GM12878 (cell line): ENCODE measurements at regions not wholly inside any gene's neighbourhood (a gene's known extent, or its start where the extent isn't known, plus 50 kb on each side); places are given as distances from the start of the nearest gene placed in this dataset.

ENCODE experiments used
- ATAC-seq: fragments of 200-7000 bp; cut with Tn5 transposase; 3 replicates; pipeline ENCODE4 v1.9.1; 2020; ENCODE audit warnings: mild to moderate bottlenecking, moderate library complexity
- BruUV-seq: library from RNA; stranded (reverse); fragments of 400-500 nt; replicated peaks from 2 replicates; lab custom pipeline; 2021; lab: Mats Ljungman, UMichigan
- CTCF ChIA-PET: fragments of 300-600 bp; sonication (Branson Sonifier 250); formaldehyde crosslinking; extraction: SDS; loops from one replicate; lab custom pipeline; 2021; ENCODE audit warnings: inconsistent platforms; lab: Yijun Ruan, JAX
- POLR2A ChIA-PET: fragments of 350-600 bp; formaldehyde crosslinking; extraction: SDS; loops from one replicate; lab custom pipeline; 2021; ENCODE audit warnings: inconsistent platforms; lab: Charles Lee
- RAD21 ChIA-PET: fragments of 300-600 bp; sonication (Branson Sonifier 250); formaldehyde crosslinking; loops from one replicate; lab custom pipeline; 2023; ENCODE audit warnings: antibody characterized with exemption; ENCODE audit not compliant: unreplicated experiment; lab: Charles Lee
- SMC1A ChIA-PET: fragments of 300-600 bp; sonication (Branson Sonifier 250); formaldehyde crosslinking; loops from one replicate; lab custom pipeline; 2023; ENCODE audit not compliant: unreplicated experiment, uncharacterized antibody; lab: Charles Lee
- DNase-seq: peaks from one replicate; pipeline ENCODE4 v3.0.0-alpha.2; 2011; ENCODE audit warnings: low read depth, low spot score
- FAIRE-seq: peaks from 3 replicates; lab custom pipeline; 2011; peaks lifted over from hg19 to GRCh38; lab: Jason Lieb, UNC
- H2AFZ ChIP-seq: 2 replicates; pipeline ENCODE4 v1.6.0; 2011; ENCODE audit warnings: low read depth, low read length, control low read depth; ENCODE audit not compliant: control insufficient read depth
- H3K27ac ChIP-seq: 2 replicates; pipeline ENCODE4 v1.5.1; 2011; ENCODE audit warnings: control low read depth; ENCODE audit not compliant: control insufficient read depth, insufficient read depth
- H3K27me3 ChIP-seq, 2 experiments: replicated peaks in 1 of 2; 2 replicates each; pipeline versions ENCODE4 v1.6.0 to v1.6.1; 2011; ENCODE audit warnings: low read length in 1 of 2; ENCODE audit not compliant: control insufficient read depth in 2 of 2, insufficient read depth in 2 of 2
- H3K36me3 ChIP-seq, 2 experiments: 2 replicates each; pipeline ENCODE4 v1.5.1; 2011; ENCODE audit warnings: low read length in 1 of 2; ENCODE audit not compliant: control insufficient read depth in 2 of 2, insufficient read depth in 2 of 2
- H3K4me1 ChIP-seq: 2 replicates; pipeline ENCODE4 v1.6.1; 2011; ENCODE audit warnings: mild to moderate bottlenecking, low read length, moderate library complexity, mixed read lengths; ENCODE audit not compliant: control insufficient read depth, insufficient read depth
- H3K4me2 ChIP-seq: 2 replicates; pipeline ENCODE4 v1.6.0; 2011; ENCODE audit warnings: control low read depth; ENCODE audit not compliant: control insufficient read depth, insufficient read depth
- H3K4me3 ChIP-seq: fragments of 200-600 bp; sonication (generic); 2 replicates; pipeline ENCODE4 v1.5.1; 2016
- H3K79me2 ChIP-seq: 2 replicates; pipeline ENCODE4 v1.6.0; 2011; ENCODE audit warnings: low read length; ENCODE audit not compliant: control insufficient read depth, insufficient read depth
- H3K9ac ChIP-seq: 2 replicates; pipeline ENCODE4 v1.8.0; 2011; ENCODE audit warnings: low read length, control low read depth, mixed read lengths; ENCODE audit not compliant: control insufficient read depth, insufficient read depth
- H3K9me3 ChIP-seq: replicated peaks from 3 replicates; pipeline ENCODE4 v1.5.1; 2011; ENCODE audit warnings: mild to moderate bottlenecking, low read length; ENCODE audit not compliant: control insufficient read depth, insufficient read depth
- H4K20me1 ChIP-seq: 2 replicates; pipeline ENCODE4 v1.6.0; 2011; ENCODE audit not compliant: control insufficient read depth, insufficient read depth
- BCLAF1 ChIP-seq: fragments of 450-650 bp; IDR thresholded peaks from 2 replicates; pipeline ENCODE4 v1.6.1; 2017; ENCODE audit warnings: antibody characterized with exemption, mild to moderate bottlenecking, moderate library complexity
- E4F1 ChIP-seq: fragments of 450-650 bp; IDR thresholded peaks from 2 replicates; pipeline ENCODE4 v1.6.1; 2018; ENCODE audit warnings: borderline replicate concordance, mild to moderate bottlenecking; ENCODE audit not compliant: partially characterized antibody
- MLLT1 ChIP-seq: fragments of 450-650 bp; IDR thresholded peaks from 2 replicates; pipeline ENCODE4 v1.6.1; 2016; ENCODE audit warnings: mild to moderate bottlenecking
- NFYA ChIP-seq: IDR thresholded peaks from 2 replicates; pipeline ENCODE4 v1.6.1; 2011; ENCODE audit warnings: low read depth, mild to moderate bottlenecking, low read length, improper control_type of control experiment, borderline replicate concordance
- RCOR1 ChIP-seq: conservative IDR thresholded peaks from 2 replicates; pipeline ENCODE4 v1.6.1; 2012; ENCODE audit warnings: low read depth, low read length, improper control_type of control experiment
- SIN3A ChIP-seq: IDR thresholded peaks from 2 replicates; pipeline ENCODE4 v1.6.1; 2012; ENCODE audit warnings: low read depth, low read length, improper control_type of control experiment
- WGBS: methylation state at CpG from one replicate; pipeline ENCODE4 v1.1.6; 2016; ENCODE audit warnings: low lambda C conversion rate; ENCODE audit not compliant: insufficient replicate concordance, insufficient coverage; ENCODE audit errors: missing lambda C conversion rate; 5-methylcytosine and 5-hydroxymethylcytosine counted together
- in situ Hi-C: fragments of 300-500 bp; cut with MboI; formaldehyde crosslinking; loops from 9 replicates; pipeline ENCODE4 v1.14.3; 2018; ENCODE audit warnings: mixed read lengths
- intact Hi-C: fragments of 100-400 bp; cut with micrococcal nuclease; formaldehyde crosslinking; loops from one replicate; pipeline ENCODE4 v1.14.2; 2022; ENCODE audit not compliant: unreplicated experiment

- Histone ChIP-seq H2AFZ (no peak overlapping the region), H3K4me2 (no peak overlapping the region), H3K27me3 (no peaks in the 10 kb centered on the region; a peak in 1 of 4 replicates), H4K20me1 (no peaks in the 10 kb centered on the region), H3K4me1 (no peaks in the 10 kb centered on the region), H3K27ac (no peak overlapping the region), H3K79me2 (no peaks in the 10 kb centered on the region), H3K36me3 (no peaks in the 10 kb centered on the region), H3K4me3 (no peak overlapping the region), H3K9me3 (no peaks in the 10 kb centered on the region), H3K9ac (no peak overlapping the region)
- POLR2A ChIA-PET = no interaction called here
- SMC1A ChIA-PET = no interaction called here
- intact Hi-C loops = no loop called here
- CTCF ChIA-PET = no interaction called here
- no TSS peak for BruUV-seq
- 13% methylated on average over 6 of the region's 6 CpGs for WGBS
- ATAC-seq (no peak), FAIRE-seq (no peak), DNase-seq (no peak)
- no peak for TF ChIP-seq SIN3A
- TF ChIP-seq RCOR1 = no peak
- no peak for TF ChIP-seq BCLAF1
- no peak for TF ChIP-seq MLLT1
- no peak for TF ChIP-seq NFYA
- TF ChIP-seq E4F1 = no peak
- RAD21 ChIA-PET = no interaction called here
- in situ Hi-C loops = no loop called here
Measured at GRCh38 chr11:134889832-134890231, 477.8 kb upstream of the B3GAT1 start.
